HL-60 (cell line): ENCODE measurements at regions not wholly inside any gene's neighbourhood (a gene's known extent, or its start where the extent isn't known, plus 50 kb on each side); places are given as distances from the start of the nearest gene placed in this dataset.

Experiments
- POLR2AphosphoS5 ChIP-seq: IDR thresholded peaks from 2 replicates; pipeline ENCODE4 v1.6.1; 2012; ENCODE audit warnings: low read depth
- SPI1 ChIP-seq: IDR thresholded peaks from 2 replicates; pipeline ENCODE4 v1.6.1; 2012; ENCODE audit warnings: low read depth, mild to moderate bottlenecking, borderline replicate concordance
- TF ChIP-seq, protein P1 (sequence below): IDR thresholded peaks from one replicate; pipeline ENCODE4 v1.5.1; 2011; ENCODE audit warnings: low read length, control low read depth, inconsistent platforms; ENCODE audit not compliant: insufficient read depth

DNA sequence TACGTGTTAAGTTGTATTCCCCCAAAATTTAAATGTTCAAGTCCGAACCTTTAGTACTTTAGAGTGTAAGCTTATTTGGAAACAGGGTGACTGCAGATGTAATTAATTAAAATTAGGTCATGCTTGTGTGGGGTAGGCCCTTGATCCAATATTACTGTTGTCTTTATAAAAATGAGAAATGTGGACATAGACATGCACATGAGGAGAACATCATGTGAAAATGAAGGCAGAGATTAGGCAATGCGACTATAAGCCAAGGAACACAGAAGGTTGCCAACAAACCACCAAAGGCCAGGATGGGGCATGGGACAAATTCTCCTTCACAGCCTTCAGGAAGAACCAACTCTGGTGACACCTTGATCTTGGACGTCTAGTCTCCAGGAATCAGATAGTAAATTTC, 1698.4 kb upstream of the SLC10A2 start:
- TF ChIP-seq SPI1 (no peak), POLR2AphosphoS5 (no peak)
- TF ChIP-seq, protein P1, sequence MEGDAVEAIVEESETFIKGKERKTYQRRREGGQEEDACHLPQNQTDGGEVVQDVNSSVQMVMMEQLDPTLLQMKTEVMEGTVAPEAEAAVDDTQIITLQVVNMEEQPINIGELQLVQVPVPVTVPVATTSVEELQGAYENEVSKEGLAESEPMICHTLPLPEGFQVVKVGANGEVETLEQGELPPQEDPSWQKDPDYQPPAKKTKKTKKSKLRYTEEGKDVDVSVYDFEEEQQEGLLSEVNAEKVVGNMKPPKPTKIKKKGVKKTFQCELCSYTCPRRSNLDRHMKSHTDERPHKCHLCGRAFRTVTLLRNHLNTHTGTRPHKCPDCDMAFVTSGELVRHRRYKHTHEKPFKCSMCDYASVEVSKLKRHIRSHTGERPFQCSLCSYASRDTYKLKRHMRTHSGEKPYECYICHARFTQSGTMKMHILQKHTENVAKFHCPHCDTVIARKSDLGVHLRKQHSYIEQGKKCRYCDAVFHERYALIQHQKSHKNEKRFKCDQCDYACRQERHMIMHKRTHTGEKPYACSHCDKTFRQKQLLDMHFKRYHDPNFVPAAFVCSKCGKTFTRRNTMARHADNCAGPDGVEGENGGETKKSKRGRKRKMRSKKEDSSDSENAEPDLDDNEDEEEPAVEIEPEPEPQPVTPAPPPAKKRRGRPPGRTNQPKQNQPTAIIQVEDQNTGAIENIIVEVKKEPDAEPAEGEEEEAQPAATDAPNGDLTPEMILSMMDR: no peak
